Amniotic epithelial cell (primary cell): ENCODE measurements at regions not wholly inside any gene's neighbourhood (a gene's known extent, or its start where the extent isn't known, plus 50 kb on each side); places are given as distances from the start of the nearest gene placed in this dataset.
"Not testable (repeated sequence)": the region's sequence is repeated elsewhere in the genome, so short reads cannot be mapped to it uniquely, and the experiment has no call there.

ENCODE experiments used
- DNase-seq: peaks from one replicate; pipeline ENCODE4 v3.0.0-alpha.2; 2010; ENCODE audit warnings: low read depth

DNA sequence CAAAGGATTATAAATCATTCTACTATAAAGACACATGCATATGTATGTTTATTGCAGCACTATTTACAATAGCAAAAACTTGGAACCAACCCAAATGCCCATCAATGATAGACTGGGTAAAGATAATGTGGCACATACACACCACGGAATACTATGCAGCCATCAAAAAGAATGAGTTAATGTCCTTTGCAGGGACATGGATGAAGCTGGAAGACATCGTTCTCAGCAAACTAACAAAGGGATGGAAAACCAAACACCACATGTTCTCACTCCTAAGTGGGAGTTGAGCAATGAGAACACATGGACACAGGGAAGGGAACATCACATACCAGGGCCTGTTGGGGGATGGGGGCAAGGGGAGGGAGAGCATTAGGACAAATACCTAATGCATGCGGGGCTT is 133.2 kb downstream of the ATXN3L start:
- not testable (repeated sequence) for DNase-seq

GRCh38 chrX:13180807-13181206 is 136.4 kb upstream of the FAM9C start:
- peak; percentile 89 for DNase-seq

DNA sequence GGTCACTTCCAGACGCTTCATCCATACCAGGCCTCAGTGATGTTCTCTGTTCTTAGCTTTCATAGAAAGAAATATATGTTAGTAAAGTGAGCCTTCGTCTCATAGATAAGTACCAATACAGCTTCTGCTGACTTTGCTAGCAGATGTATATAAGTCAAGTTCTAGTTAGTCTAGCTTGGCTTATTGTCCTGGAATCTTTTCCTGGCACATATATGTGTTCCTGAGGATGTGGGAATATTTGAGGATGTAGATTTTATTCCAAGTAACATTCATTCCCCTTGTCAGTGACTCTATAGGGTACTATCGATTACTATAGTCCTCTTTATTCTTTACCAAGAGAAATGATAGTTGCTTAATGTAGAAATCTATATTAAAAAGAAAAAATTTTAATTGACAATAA is 135.2 kb upstream of the FAM9C start:
- no peak for DNase-seq

- DNase-seq = no peak
Observed at GRCh38 chrX:13179100-13179499, 134.7 kb upstream of the FAM9C start.

DNA sequence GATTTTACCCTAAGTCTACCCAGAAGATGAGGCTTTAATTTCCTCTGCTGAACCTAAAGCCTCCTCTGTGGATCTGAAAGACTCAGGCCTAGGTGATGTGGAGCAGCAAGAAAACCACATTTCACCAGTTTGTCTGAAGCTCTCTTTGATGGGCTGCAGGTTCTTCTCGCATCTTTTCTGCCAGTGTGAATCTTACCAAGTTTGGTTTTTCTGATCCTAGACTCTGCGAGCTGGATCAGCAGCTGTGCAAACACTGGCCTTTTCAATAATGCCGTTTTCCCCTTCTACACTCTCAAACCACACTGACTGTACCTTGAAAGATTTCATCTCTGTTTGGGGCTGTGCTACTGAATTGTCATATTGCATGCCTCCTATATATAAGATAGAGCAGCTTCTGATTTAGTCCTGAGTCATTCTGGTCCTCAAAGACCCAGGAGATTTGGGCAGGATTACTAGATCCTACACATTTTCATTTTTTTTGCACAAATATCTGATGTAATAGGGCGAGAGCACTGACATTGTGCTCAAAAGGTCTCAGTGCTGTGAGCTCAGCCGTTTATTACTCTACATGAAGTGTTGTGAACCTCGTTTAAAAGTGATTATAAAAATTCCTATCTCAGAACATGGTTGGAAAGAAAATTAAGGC is 133.6 kb upstream of the FAM9C start:
- no peak for DNase-seq

GRCh38 chrX:13175056-13175455 is 130.6 kb upstream of the FAM9C start:
- no peak for DNase-seq

- DNase-seq = no peak
Observed at GRCh38 chrX:13170966-13171558, 126.6 kb upstream of the FAM9C start.

- no peak for DNase-seq
Observed at GRCh38 chrX:13169684-13170083, 125.3 kb upstream of the FAM9C start.

GRCh38 chrX:13168269-13168668 is 123.8 kb upstream of the FAM9C start:
- no peak for DNase-seq

- DNase-seq = no peak
Observed at GRCh38 chrX:13167481-13168231, 123.2 kb upstream of the FAM9C start.

DNA sequence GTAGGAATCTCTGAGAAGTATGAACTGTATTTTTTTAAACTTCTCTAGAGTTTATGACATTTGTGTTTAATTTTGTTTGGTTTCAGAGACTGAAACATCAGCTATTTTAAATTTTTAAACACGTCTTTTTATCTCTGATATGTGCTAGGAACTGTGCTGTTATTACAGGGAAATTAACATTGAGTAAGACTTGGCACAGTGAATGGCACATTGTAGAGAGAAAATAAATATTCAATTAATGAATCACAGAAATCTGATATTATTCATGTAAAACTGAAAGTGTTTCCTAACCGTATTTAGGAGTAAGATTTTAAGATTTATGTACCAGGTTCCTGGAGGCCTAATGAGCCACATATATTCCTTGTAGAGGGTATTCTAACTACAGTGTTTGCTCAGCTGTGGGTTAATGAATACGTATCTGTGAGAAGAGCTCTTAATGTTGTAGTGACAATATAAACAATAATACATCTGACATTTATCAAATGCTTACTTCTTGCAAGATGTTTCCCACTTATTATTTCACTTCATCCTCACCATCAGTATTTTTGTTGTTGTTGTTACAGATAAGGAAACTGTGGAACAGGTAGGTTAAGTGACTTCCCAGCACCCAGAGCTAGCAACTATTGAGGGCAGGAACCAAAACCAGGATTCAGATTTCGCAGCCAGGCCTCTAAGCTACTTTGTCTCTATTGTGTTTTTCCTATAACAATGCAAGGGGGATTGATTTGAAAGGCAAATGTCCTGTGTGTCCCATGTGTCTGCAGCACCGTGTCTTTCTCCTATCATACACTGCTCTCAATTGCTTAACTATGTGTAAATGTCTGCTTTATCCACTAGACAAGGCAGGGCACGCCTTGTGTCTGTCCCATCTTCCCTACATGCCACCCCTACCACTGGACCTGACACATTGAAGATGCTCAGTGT is 121.1 kb upstream of the FAM9C start:
- no peak for DNase-seq

GRCh38 chrX:13164611-13165010 is 120.2 kb upstream of the FAM9C start:
- DNase-seq = peak; percentile 23

DNA sequence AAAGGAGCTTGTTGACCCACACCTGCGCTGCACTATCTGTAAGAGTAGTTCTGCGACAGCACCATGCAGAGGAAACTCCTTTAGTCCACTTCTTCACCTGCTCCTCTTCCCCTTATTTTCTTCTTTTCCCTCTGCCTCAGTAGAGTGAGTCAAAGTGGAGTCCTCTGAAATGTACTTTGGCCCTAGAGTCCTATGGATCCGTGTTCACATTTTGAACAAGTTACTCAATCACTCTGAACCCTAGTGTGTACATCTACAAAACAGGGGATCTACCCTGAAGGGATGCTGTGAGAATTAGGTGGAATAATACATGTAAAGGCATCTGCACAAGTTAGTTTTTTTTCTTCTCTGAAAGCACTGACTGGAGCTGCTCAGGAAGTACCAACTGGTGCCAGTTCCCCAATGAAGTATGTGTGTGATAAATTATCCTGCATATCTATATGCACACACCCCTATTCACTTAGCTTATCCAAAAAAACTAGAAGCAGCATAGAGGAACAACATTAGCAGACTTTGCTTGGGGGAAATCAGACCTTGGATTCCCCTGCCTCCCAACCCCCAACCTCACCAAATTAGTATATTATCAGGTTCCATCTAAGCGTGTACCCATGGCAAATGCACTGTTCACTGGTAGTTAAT is 118.5 kb upstream of the FAM9C start:
- no peak for DNase-seq

- DNase-seq = no peak
Observed at GRCh38 chrX:13159886-13160285, 115.5 kb upstream of the FAM9C start.

- DNase-seq = no peak
Observed at GRCh38 chrX:13158911-13159310, 114.5 kb upstream of the FAM9C start.

DNA sequence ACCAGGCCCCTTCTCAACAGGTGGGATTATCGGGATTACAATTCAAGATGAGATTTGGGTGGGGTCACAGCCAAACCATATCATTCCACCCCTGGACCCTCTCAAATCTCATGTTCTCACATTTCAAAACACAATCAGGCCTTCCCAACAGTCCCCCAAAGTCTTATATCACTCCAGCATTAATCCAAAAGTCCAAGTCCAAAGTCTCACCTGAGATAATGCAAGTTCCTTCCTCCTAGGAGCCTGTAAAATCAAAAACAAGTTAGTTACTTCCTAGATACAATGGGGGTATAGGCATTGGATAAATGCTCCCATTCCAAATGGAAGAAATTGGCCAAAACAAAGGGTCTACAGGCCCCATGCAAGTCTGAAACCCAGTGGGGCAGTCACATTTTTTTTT is 111.1 kb upstream of the FAM9C start:
- not testable (repeated sequence) for DNase-seq

DNA sequence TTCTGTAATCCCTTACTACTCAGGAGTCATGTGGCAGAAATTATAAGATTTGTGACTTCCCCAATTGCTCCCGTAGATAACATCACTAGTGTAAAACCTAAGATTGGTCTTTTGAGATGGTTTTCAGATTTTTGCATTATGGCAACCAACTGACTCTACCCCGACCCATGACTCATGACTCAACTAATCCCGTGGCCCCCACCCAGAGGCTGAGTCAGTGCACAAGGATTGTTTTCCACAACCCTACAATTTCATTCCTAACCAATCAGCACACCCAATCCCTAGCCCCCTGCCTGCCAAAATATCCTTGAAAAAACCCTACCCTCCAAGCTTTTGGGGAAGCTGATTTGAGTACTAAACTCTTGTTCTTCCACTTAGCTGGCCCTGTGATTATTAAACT is 109.4 kb upstream of the FAM9C start:
- DNase-seq = no peak

DNA sequence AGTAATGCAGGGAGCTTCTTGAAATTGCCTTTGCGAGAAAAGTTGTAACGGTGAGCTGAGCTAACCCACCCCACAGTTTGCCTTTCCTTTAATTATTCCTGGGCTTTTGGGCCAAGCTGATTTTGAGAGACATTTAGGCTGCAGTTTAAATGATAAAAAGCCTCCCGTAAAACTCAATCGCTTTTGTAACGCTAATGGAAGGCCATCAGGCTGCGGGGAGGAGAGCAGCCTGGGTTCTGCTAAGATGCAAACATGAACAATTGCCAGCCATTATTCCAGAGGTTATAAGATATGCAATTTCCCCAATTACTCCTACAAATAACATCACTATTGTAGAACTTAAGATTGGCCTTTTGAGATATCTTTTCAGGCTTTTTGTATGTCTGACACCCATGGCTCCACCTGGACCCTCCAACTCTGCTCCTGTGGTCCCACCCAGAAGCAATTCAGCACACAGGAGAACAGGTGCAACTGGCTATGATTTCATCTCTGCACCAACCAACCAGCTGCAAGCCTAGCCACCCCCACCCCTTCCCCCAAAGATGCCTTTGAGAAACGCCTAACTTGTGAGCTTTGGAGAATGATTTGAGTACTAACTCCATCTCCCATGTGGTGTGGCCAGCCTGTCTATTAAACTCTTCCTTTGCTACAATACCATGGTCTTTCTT is 108.2 kb upstream of the FAM9C start:
- no peak for DNase-seq

DNA sequence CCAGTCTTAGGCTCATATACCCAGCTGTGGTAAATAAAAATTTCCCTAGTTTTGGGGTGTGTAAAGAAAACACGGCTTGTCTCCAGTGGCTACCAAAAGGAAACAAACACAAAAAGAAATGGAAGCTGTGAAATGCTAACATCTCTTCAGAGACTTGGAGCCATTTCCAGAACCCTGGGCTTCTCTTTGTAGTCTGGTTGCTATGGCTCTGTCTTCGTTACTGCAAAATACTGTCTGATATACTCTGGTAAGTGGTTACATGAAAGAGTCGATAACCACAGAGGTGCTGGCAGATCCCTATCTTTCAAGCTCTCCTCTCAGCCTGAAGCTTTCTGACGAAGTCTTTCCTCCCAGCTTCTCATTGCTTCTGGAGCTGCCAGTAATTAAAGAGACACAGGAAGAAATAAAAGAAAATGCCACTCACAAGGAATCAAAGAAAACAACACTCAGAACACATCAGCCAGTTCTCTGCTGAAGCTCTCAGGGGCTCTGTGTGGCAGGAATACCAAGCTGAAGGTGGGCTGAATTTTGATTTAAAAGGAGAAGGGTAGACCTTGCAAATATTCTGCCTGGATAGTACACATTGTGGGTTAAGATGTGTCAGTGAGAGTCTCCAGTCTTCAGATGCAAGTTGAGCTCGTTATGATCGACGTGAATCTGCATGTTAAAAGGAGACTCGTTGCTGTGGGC is 107.6 kb upstream of the FAM9C start:
- DNase-seq = peak; percentile 66

DNA sequence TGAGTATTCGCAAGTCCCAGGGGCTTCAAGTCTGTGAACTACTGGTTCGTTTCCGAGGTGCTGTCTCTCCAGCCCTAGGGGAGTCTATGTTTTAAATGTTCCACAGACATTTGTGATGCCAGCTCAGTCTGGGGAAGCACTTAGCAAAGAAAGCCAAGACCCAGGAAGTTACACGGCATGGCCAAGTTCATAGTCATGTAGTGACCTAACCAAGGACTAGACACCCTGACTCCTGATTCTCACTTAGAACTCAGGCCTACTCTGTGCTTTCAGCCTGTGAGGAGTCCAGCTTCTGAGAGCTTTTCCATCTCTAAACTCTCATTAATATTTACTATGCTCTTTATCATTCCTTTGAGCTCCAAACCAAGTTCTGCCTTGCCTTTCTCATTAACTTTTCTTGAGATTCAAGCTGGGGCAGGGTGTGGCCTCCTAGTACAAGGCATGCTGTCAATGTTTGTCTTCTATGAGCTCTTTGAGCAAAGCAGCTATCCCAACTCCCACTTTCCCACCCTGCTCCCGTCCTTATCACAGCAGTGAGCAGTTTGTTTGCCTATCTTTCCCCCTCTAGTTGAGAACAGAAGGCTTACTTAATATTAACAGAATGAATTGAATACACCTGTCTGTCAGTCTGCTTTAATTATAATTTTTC is 105.4 kb upstream of the FAM9C start:
- DNase-seq = no peak
